Ovary (tissue), 7 donors: ENCODE measurements at regions not wholly inside any gene's neighbourhood (a gene's known extent, or its start where the extent isn't known, plus 50 kb on each side); places are given as distances from the start of the nearest gene placed in this dataset.

Experiments used
- DNase-seq, 5 donors: peaks; one replicate each; pipeline ENCODE4 v3.0.0-alpha.2; 2019 to 2020
- H3K27ac ChIP-seq, 2 donors: fragments of 200-600 bp; one replicate each; pipeline versions ENCODE4 v1.5.1 to v1.8.0; 2019 to 2022
- H3K27me3 ChIP-seq: fragments of 200-600 bp; one replicate; pipeline ENCODE4 v1.8.0; 2022
- H3K36me3 ChIP-seq: fragments of 200-600 bp; sonication (generic); one replicate; pipeline ENCODE4 v1.5.1; 2019
- H3K4me1 ChIP-seq: one replicate; pipeline ENCODE4 v1.8.1; 2013; ENCODE audit warnings: mild to moderate bottlenecking, moderate library complexity; ENCODE audit not compliant: insufficient read depth
- H3K4me3 ChIP-seq: fragments of 200-600 bp; sonication (generic); one replicate; pipeline ENCODE4 v1.5.1; 2017
- H3K9me3 ChIP-seq, 2 donors: fragments of 200-600 bp in 1 of 2; sonication (generic) in 1 of 2; one replicate each; pipeline versions ENCODE4 v1.5.1 to v1.8.1; 2013 to 2019; ENCODE audit warnings: mild to moderate bottlenecking in 1 of 2, moderate library complexity in 1 of 2
- EP300 ChIP-seq: sonication (generic); formaldehyde crosslinking; IDR thresholded peaks from one replicate; pipeline ENCODE4 v1.6.1; 2017; ENCODE audit warnings: antibody characterized with exemption
- POLR2A ChIP-seq: fragments of 450-650 bp; IDR thresholded peaks from one replicate; pipeline ENCODE4 v1.6.1; 2017; ENCODE audit warnings: antibody characterized with exemption, mild to moderate bottlenecking, moderate library complexity
- WGBS, 3 donors: extraction: QIAGEN DNeasy Blood & Tissue Kit in 1 of 3; methylation state at CpG; one replicate each; pipeline versions ENCODE4 v1.1.5 to v1.1.7; 2013 to 2017; 5-methylcytosine and 5-hydroxymethylcytosine counted together
- intact Hi-C, 4 donors: fragments of 100-400 bp; cut with DNase I; formaldehyde crosslinking; loops; one replicate each; pipeline versions ENCODE4 v1.11.0 to v1.15.1; 2022 to 2023
- TF ChIP-seq, protein P1 (sequence below), 3 donors: fragments of 450-650 bp in 2 of 3; fragments of 200-600 bp in 1 of 3; IDR thresholded peaks; one replicate each; pipeline versions ENCODE4 v1.5.1 to v1.8.0; 2016 to 2022; ENCODE audit warnings: antibody characterized with exemption in 3 of 3, mild to moderate bottlenecking in 1 of 3
- donor health status: DM: no; HTN: no; CAD: no; lungs with moderate emphysema.
- donor health status: DM: no; HTN: no; CAD: no.
- donor health status: Bipolar disorder and iron deficiency.
- donor health status: DM: no; HTN: no; CAD: no.
- donor health status: DM: yes; HTN: yes; CAD: no.

DNA sequence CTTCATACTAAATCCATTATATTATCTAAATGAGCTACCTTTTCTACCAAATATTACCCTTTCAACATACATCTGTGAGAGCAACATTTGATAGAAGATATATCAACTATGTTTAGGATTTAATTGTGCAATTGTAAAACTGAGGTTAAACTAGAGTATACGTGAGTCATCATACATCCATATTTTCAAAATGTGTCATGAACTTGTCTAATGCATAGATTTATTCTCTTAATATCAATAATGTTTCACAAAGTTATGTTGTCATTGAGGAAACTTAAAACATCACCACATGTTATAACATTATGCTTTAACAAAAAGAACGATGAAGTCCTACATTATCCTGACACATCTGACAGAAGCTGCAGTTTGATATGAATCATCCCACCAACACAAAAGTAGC is 645.5 kb upstream of the NOVA1 start:
- no peaks in the 10 kb centered on the region for H3K36me3 ChIP-seq
- no peaks in the 10 kb centered on the region for H3K27me3 ChIP-seq
- 89 to 90% (median 89%) methylated on average over 2 of the region's 2 CpGs for WGBS, 3 donors
- no peak overlapping the region for H3K27ac ChIP-seq
- intact Hi-C loops, result no loop called here
- H3K9me3 ChIP-seq, result no peaks in the 10 kb centered on the region
- DNase-seq, result no peak
- H3K4me1 ChIP-seq, result no peaks in the 10 kb centered on the region
- TF ChIP-seq EP300 (no peak), POLR2A (no peak)
- TF ChIP-seq, protein P1, sequence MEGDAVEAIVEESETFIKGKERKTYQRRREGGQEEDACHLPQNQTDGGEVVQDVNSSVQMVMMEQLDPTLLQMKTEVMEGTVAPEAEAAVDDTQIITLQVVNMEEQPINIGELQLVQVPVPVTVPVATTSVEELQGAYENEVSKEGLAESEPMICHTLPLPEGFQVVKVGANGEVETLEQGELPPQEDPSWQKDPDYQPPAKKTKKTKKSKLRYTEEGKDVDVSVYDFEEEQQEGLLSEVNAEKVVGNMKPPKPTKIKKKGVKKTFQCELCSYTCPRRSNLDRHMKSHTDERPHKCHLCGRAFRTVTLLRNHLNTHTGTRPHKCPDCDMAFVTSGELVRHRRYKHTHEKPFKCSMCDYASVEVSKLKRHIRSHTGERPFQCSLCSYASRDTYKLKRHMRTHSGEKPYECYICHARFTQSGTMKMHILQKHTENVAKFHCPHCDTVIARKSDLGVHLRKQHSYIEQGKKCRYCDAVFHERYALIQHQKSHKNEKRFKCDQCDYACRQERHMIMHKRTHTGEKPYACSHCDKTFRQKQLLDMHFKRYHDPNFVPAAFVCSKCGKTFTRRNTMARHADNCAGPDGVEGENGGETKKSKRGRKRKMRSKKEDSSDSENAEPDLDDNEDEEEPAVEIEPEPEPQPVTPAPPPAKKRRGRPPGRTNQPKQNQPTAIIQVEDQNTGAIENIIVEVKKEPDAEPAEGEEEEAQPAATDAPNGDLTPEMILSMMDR (IDR thresholded peaks at IDR 0.05), result no peak
- H3K4me3 ChIP-seq, result no peak overlapping the region

DNA sequence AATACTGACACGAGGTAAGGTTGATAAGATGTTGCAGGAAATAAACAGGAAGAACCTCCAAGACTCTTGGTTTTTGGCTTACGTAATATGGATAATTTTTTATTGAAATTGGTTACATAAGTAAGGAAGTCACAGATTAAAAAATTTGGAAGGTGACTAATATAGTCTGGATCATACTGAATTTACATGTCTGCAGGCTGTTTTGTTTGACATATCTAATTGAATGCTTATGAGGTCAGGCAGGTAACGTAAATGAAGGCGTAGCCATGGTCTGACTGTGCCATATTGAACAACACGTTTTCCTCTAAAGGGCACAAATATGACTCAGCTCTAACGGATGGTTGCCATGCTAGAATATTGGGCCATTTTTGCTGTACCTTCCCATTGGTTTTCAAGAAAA is 648.1 kb upstream of the NOVA1 start:
- TF ChIP-seq EP300, result no peak
- TF ChIP-seq, protein P1 (IDR thresholded peaks at IDR 0.05), result no peak
- no peak for TF ChIP-seq POLR2A
- 85 to 91% (median 86%) methylated on average over 6 of the region's 6 CpGs for WGBS, 3 donors
- Histone ChIP-seq H3K27ac (no peak overlapping the region), H3K9me3 (no peaks in the 10 kb centered on the region), H3K36me3 (no peaks in the 10 kb centered on the region), H3K27me3 (no peaks in the 10 kb centered on the region), H3K4me1 (no peaks in the 10 kb centered on the region), H3K4me3 (no peak overlapping the region)
- DNase-seq, result no peak
- intact Hi-C loops, result no loop called here

DNA sequence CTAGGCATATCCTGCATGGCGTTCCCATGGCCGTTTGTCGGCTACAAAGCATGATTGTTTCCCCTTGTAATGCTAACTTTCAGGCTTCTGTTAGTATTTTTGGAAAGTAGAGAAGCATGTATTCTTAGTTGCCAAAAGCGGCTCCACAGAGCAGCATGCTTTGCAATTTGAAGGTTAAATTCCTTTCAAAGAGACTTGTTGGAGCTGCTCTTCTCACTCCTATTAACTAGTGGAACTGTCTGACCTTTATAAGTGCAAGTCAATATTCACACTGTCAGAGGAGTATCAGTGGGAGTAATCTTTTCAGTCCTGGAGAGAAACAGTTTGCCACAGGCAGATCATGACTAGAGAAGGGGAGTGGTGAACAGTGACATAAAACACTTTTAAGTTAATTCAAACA is 656.1 kb upstream of the NOVA1 start:
- H3K27me3 ChIP-seq, result no peaks in the 10 kb centered on the region
- no peak for DNase-seq
- no peaks in the 10 kb centered on the region for H3K36me3 ChIP-seq
- H3K9me3 ChIP-seq, result no peaks in the 10 kb centered on the region
- intact Hi-C loops, result no loop called here
- H3K4me3 ChIP-seq, result no peak overlapping the region
- no peaks in the 10 kb centered on the region for H3K4me1 ChIP-seq
- no peak overlapping the region for H3K27ac ChIP-seq
- TF ChIP-seq EP300 (no peak), POLR2A (no peak)
- TF ChIP-seq, protein P1 (IDR thresholded peaks at IDR 0.05), result no peak
- WGBS, 3 donors, result 5 to 9% (median 5%) methylated on average over 4 of the region's 4 CpGs

DNA sequence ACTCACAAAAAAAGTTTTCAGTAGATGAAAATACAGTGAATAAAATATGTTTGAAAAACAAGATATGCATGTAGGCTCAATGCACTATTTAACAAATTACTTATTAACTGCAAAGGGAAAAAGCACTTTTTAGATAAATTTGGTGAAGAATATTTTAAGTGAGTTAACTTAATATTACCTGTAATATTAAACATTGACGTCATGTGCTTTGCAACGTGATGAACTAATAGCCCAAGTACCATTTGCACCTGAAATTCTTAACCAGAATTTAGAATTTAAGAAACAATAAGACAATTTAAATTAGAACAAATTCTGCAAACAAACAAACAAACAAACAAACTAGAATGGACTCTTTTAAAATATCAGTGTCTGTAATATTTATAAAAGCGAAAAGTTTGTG is 659.0 kb upstream of the NOVA1 start:
- DNase-seq, result no peak
- no peaks in the 10 kb centered on the region for H3K9me3 ChIP-seq
- no peaks in the 10 kb centered on the region for H3K36me3 ChIP-seq
- H3K27me3 ChIP-seq, result no peaks in the 10 kb centered on the region
- no peaks in the 10 kb centered on the region for H3K4me1 ChIP-seq
- WGBS, 3 donors, result 94 to 96% (median 95%) methylated on average over 3 of the region's 3 CpGs
- H3K27ac ChIP-seq, result no peak overlapping the region
- intact Hi-C loops, result no loop called here
- H3K4me3 ChIP-seq, result no peak overlapping the region
- TF ChIP-seq, protein P1 (IDR thresholded peaks at IDR 0.05), result no peak
- TF ChIP-seq EP300 (no peak), POLR2A (no peak)

DNA sequence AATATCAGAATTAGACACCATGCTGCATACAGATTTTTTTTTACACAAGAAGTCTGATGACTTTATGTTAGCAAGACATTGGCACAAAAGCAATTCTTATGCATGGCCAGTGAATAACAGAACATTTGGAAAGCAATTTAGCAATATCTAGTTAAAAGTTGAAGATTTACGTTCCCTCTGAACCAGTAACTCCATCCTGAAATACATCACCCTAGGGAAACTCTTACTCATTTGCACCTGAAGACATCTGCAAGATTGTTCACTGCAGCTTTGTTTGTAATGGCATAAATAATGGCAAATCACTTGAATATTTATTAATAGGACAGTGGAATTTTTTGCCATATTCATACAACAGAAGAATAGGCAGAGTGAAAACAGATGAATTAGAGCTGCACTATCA is 670.0 kb upstream of the NOVA1 start:
- Histone ChIP-seq H3K36me3 (no peaks in the 10 kb centered on the region), H3K9me3 (no peaks in the 10 kb centered on the region), H3K4me1 (no peaks in the 10 kb centered on the region), H3K27ac (no peak overlapping the region), H3K4me3 (no peak overlapping the region), H3K27me3 (no peaks in the 10 kb centered on the region)
- no peak for DNase-seq
- no peak for TF ChIP-seq EP300
- TF ChIP-seq, protein P1 (IDR thresholded peaks at IDR 0.05), result no peak
- TF ChIP-seq POLR2A, result no peak
- WGBS, 3 donors, result 73 to 94% (median 87%) methylated on average over 1 of the region's 1 CpG
- intact Hi-C loops, result no loop called here
